ENCODE measurements at regions not wholly inside any gene's neighbourhood (a gene's known extent, or its start where the extent isn't known, plus 50 kb on each side); places are given as distances from the start of the nearest gene placed in this dataset.
"Not testable (repeated sequence)": the region's sequence is repeated elsewhere in the genome, so short reads cannot be mapped to it uniquely, and the experiment has no call there.

- Histone ChIP-seq H3K27me3 (ENCODE audit: control insufficient read depth, insufficient read depth, low read length) (no peaks in the 10 kb centered on the region), H3K36me3 (ENCODE audit: control insufficient read depth, insufficient read depth, low read length) (no peaks in the 10 kb centered on the region), H3K4me3 (ENCODE audit: low read depth, low read length) (no peak overlapping the region)
- DNase-seq (ENCODE audit: low read depth): no peak
- TF ChIP-seq CTCF (IDR thresholded peaks at IDR 0.05; ENCODE audit: insufficient read depth, low read length, poor library complexity, severe bottlenecking): no peak
Observed at GRCh38 chr14:82009993-82010392, 476.3 kb upstream of the SEL1L start.

- no peak for DNase-seq (ENCODE audit: low read depth)
- H3K36me3 ChIP-seq (ENCODE audit: control insufficient read depth, insufficient read depth, low read length): no peaks in the 10 kb centered on the region
- TF ChIP-seq CTCF (IDR thresholded peaks at IDR 0.05; ENCODE audit: insufficient read depth, low read length, poor library complexity, severe bottlenecking): no peak
- H3K4me3 ChIP-seq (ENCODE audit: low read depth, low read length): no peak overlapping the region
- no peaks in the 10 kb centered on the region for H3K27me3 ChIP-seq (ENCODE audit: control insufficient read depth, insufficient read depth, low read length)
Observed at GRCh38 chr14:82011460-82011859, 477.8 kb upstream of the SEL1L start.

- H3K27me3 ChIP-seq (ENCODE audit: control insufficient read depth, insufficient read depth, low read length): no peaks in the 10 kb centered on the region
- no peak for TF ChIP-seq CTCF (IDR thresholded peaks at IDR 0.05; ENCODE audit: insufficient read depth, low read length, poor library complexity, severe bottlenecking)
- H3K4me3 ChIP-seq (ENCODE audit: low read depth, low read length): no peak overlapping the region
- no peaks in the 10 kb centered on the region for H3K36me3 ChIP-seq (ENCODE audit: control insufficient read depth, insufficient read depth, low read length)
- DNase-seq (ENCODE audit: low read depth): no peak
Observed at GRCh38 chr14:82029038-82029437, 495.4 kb upstream of the SEL1L start.

- DNase-seq (ENCODE audit: low read depth): no peak
- no peak overlapping the region for H3K4me3 ChIP-seq (ENCODE audit: low read depth, low read length)
- H3K36me3 ChIP-seq (ENCODE audit: control insufficient read depth, insufficient read depth, low read length): no peaks in the 10 kb centered on the region
- TF ChIP-seq CTCF (IDR thresholded peaks at IDR 0.05; ENCODE audit: insufficient read depth, low read length, poor library complexity, severe bottlenecking): no peak
- H3K27me3 ChIP-seq (ENCODE audit: control insufficient read depth, insufficient read depth, low read length): no peaks in the 10 kb centered on the region
Observed at GRCh38 chr14:82035397-82035796, 501.7 kb upstream of the SEL1L start.

- H3K4me3 ChIP-seq (ENCODE audit: low read depth, low read length); DNase-seq (ENCODE audit: low read depth); H3K27me3 ChIP-seq (ENCODE audit: control insufficient read depth, insufficient read depth, low read length); H3K36me3 ChIP-seq (ENCODE audit: control insufficient read depth, insufficient read depth, low read length): not testable (repeated sequence)
Observed at GRCh38 chr14:82038066-82038465, 504.4 kb upstream of the SEL1L start.

GRCh38 chr14:82045339-82045738, 511.7 kb upstream of the SEL1L start:
- Histone ChIP-seq H3K27me3 (ENCODE audit: control insufficient read depth, insufficient read depth, low read length) (no peaks in the 10 kb centered on the region), H3K4me3 (ENCODE audit: low read depth, low read length) (no peak overlapping the region), H3K36me3 (ENCODE audit: control insufficient read depth, insufficient read depth, low read length) (no peaks in the 10 kb centered on the region)
- DNase-seq (ENCODE audit: low read depth): no peak
- TF ChIP-seq CTCF (IDR thresholded peaks at IDR 0.05; ENCODE audit: insufficient read depth, low read length, poor library complexity, severe bottlenecking): no peak

Data from kidney epithelial cell (primary cell).